ENCODE measurements at regions not wholly inside any gene's neighbourhood (a gene's known extent, or its start where the extent isn't known, plus 50 kb on each side); places are given as distances from the start of the nearest gene placed in this dataset.

DNA sequence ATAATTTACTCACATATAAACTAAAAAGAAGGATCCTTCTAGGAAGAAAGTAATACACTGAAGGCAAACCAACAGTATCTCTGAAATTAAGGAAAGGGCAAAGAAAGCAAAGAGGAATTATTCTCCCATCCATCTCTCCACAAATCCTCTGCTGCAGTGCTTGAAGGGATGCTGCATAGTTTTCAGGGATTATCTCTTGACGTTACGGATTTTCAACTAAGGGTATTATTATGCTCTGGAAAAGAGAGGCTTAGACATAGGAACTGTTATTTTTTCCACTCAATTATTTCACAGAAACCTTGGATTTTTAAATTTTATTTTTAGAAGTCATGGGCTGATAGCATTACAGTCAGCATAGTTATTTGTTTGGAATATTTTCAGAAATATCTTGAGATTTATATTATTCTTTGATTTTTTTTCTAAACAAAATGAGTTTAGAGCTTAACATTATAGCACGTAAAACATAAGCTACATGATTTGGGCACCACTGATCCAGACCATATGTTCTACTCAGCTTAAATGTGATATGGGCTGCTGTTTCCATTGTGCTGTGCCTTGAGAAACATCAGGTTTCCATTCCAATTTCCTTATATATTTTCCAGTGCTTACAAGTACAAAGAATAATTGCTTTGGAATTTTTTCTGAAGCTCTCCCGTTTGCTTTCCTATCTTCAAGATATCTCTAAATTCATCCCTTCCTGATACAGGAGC lies 57.9 kb upstream of the DCN start:
- no peak for DNase-seq (ENCODE audit: low read depth)
- TF ChIP-seq, protein P1, sequence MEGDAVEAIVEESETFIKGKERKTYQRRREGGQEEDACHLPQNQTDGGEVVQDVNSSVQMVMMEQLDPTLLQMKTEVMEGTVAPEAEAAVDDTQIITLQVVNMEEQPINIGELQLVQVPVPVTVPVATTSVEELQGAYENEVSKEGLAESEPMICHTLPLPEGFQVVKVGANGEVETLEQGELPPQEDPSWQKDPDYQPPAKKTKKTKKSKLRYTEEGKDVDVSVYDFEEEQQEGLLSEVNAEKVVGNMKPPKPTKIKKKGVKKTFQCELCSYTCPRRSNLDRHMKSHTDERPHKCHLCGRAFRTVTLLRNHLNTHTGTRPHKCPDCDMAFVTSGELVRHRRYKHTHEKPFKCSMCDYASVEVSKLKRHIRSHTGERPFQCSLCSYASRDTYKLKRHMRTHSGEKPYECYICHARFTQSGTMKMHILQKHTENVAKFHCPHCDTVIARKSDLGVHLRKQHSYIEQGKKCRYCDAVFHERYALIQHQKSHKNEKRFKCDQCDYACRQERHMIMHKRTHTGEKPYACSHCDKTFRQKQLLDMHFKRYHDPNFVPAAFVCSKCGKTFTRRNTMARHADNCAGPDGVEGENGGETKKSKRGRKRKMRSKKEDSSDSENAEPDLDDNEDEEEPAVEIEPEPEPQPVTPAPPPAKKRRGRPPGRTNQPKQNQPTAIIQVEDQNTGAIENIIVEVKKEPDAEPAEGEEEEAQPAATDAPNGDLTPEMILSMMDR (conservative IDR thresholded peaks at IDR 0.05; ENCODE audit: low read depth, low read length) = no peak
- H3K4me3 ChIP-seq (ENCODE audit: low read depth, low read length) = no peak overlapping the region

- DNase-seq (ENCODE audit: low read depth) = no peak
- H3K4me3 ChIP-seq (ENCODE audit: low read depth, low read length) = no peak overlapping the region
- TF ChIP-seq, protein P1 (conservative IDR thresholded peaks at IDR 0.05; ENCODE audit: low read depth, low read length) = no peak
Measured at GRCh38 chr12:91239481-91239880, 56.9 kb upstream of the DCN start.
